ENCODE measurements at regions not wholly inside any gene's neighbourhood (a gene's known extent, or its start where the extent isn't known, plus 50 kb on each side); places are given as distances from the start of the nearest gene placed in this dataset.

DNA sequence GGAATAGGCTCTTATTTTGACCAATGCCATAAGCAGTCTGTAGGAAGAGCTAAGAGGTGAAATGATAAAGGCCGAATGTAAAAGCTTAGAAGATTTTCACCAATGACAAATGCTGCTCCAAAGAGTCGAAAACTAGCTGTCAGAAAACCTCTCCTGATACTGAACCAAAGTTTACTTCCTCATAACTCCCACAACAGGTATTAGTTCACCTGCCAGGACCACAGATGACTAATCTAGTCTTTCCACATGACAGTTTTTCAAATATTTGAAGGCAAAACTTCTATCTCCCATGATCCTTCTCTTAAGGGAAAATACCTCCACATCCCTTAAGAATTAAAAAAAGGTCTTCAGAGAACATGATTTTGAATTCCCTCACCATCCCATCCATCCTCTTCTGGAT, 473.2 kb upstream of the SPHKAP start:
- H3K9me3 ChIP-seq (ENCODE audit: control insufficient read depth, insufficient read depth, low read length), result no peaks in the 10 kb centered on the region
- no peak for DNase-seq (ENCODE audit: low read depth in 4 of 6, low spot score in 6 of 6)
- no peaks in the 10 kb centered on the region for H3K4me1 ChIP-seq (ENCODE audit: control insufficient read depth, insufficient read depth, low read length)
- H3K4me3 ChIP-seq (ENCODE audit: low read depth, low read length), result no peak overlapping the region
- no peak overlapping the region for H3K27ac ChIP-seq (ENCODE audit: low read depth, low read length)
- 93% methylated on average over 2 of the region's 2 CpGs for WGBS (ENCODE audit: insufficient coverage)
- no peaks in the 10 kb centered on the region for H3K36me3 ChIP-seq (ENCODE audit: control insufficient read depth, insufficient read depth, low read length)
- no peaks in the 10 kb centered on the region for H3K27me3 ChIP-seq (ENCODE audit: control insufficient read depth, insufficient read depth, low read length)

DNA sequence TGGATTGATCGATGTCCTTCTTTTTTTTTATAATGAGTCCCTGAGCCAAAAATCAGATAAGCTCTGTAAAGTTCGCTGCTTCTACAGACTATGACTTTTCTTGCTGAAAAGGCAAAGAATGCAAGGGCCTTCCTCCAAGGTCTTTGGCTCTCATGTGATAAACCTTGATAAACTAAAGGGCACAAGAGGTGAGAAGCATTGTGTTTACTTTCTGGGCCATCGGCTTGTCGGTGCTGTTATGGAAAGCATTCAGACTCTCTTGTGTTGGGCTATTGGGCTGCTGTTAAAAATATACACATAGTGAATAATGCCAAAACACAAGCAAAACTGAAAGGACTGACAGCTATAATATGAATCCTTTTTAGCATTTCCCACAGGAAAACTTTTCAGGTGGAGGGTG, 472.4 kb upstream of the SPHKAP start:
- 80% methylated on average over 1 of the region's 4 CpGs for WGBS (ENCODE audit: insufficient coverage)
- no peaks in the 10 kb centered on the region for H3K4me1 ChIP-seq (ENCODE audit: control insufficient read depth, insufficient read depth, low read length)
- no peaks in the 10 kb centered on the region for H3K27me3 ChIP-seq (ENCODE audit: control insufficient read depth, insufficient read depth, low read length)
- no peaks in the 10 kb centered on the region for H3K36me3 ChIP-seq (ENCODE audit: control insufficient read depth, insufficient read depth, low read length)
- no peak overlapping the region for H3K4me3 ChIP-seq (ENCODE audit: low read depth, low read length)
- no peak for DNase-seq (ENCODE audit: low read depth in 4 of 6, low spot score in 6 of 6)
- H3K9me3 ChIP-seq (ENCODE audit: control insufficient read depth, insufficient read depth, low read length), result no peaks in the 10 kb centered on the region
- no peak overlapping the region for H3K27ac ChIP-seq (ENCODE audit: low read depth, low read length)

DNA sequence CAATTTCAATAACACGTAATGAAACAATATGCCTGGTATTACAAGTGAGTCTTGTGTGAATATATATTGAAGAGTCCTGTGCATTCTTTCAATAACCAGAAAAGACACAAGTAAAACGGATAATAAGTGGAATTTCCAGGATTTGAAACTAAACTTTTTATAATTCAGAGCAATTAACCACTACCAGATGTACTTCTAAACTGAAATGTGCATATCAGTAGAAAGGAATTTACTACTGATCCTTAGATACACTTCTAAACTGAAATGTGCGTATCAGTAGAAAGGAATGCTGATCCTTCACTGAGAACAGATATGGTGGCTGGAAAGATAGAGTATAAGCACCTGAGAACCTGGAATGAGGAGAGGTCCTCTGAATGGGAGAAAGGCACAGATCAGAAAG, 470.9 kb upstream of the SPHKAP start:
- DNase-seq (ENCODE audit: low read depth in 4 of 6, low spot score in 6 of 6), result no peak

DNA sequence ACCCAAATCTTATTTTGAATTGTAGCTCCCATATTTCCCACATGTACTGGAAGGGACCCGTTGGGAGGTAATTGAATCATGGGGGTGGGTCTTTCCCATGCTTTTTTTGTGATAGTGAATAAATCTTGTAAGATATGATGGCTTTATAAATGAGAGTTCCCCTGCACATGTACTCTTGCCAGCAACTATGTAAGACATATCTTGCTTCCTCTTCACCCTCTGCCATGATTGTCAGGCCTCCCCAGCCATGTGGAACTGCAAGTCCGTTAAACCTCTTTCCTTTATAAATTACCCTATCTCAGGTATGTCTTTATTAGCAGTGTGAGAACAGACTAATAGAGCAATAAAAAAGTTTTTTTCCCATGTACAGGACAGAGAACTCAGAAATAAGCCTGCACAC, 468.4 kb upstream of the SPHKAP start:
- WGBS (ENCODE audit: insufficient coverage), result no CpG with 5 or more reads among the region's 2 CpGs
- DNase-seq (ENCODE audit: low read depth in 4 of 6, low spot score in 6 of 6), result no peak
- Histone ChIP-seq H3K27me3 (ENCODE audit: control insufficient read depth, insufficient read depth, low read length) (no peaks in the 10 kb centered on the region), H3K9me3 (ENCODE audit: control insufficient read depth, insufficient read depth, low read length) (no peaks in the 10 kb centered on the region), H3K4me1 (ENCODE audit: control insufficient read depth, insufficient read depth, low read length) (no peaks in the 10 kb centered on the region), H3K4me3 (ENCODE audit: low read depth, low read length) (no peak overlapping the region), H3K27ac (ENCODE audit: low read depth, low read length) (no peak overlapping the region), H3K36me3 (ENCODE audit: control insufficient read depth, insufficient read depth, low read length) (no peaks in the 10 kb centered on the region)

More for the DNA sequence above, 470.9 kb upstream of the SPHKAP start:
- Histone ChIP-seq H3K4me3 (ENCODE audit: low read depth, low read length) (no peak overlapping the region), H3K36me3 (ENCODE audit: control insufficient read depth, insufficient read depth, low read length) (no peaks in the 10 kb centered on the region), H3K4me1 (ENCODE audit: control insufficient read depth, insufficient read depth, low read length) (no peaks in the 10 kb centered on the region), H3K27ac (ENCODE audit: low read depth, low read length) (no peak overlapping the region), H3K27me3 (ENCODE audit: control insufficient read depth, insufficient read depth, low read length) (no peaks in the 10 kb centered on the region), H3K9me3 (ENCODE audit: control insufficient read depth, insufficient read depth, low read length) (no peaks in the 10 kb centered on the region)
- no CpG with 5 or more reads among the region's 3 CpGs for WGBS (ENCODE audit: insufficient coverage)

DNA sequence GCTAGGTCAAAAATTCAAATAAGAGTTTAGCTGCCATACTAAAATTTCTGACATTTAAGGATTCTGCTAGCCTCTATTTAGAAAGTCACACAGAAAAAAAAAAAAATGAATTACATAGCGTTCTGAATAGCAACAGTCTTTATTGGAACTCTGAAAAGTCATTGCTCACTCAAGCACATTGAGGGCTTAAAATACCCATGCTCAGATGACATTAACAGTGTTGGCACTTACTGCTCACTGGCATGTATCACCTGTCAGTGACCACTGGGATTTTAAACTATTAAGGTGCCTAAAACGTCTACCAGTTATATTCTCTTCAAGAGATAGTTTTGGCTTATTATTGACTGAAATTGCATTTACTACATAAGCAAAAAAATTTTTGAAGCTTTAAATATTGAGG, 468.0 kb upstream of the SPHKAP start:
- Histone ChIP-seq H3K4me1 (ENCODE audit: control insufficient read depth, insufficient read depth, low read length) (no peaks in the 10 kb centered on the region), H3K4me3 (ENCODE audit: low read depth, low read length) (no peak overlapping the region), H3K27ac (ENCODE audit: low read depth, low read length) (no peak overlapping the region), H3K9me3 (ENCODE audit: control insufficient read depth, insufficient read depth, low read length) (no peaks in the 10 kb centered on the region), H3K36me3 (ENCODE audit: control insufficient read depth, insufficient read depth, low read length) (no peaks in the 10 kb centered on the region), H3K27me3 (ENCODE audit: control insufficient read depth, insufficient read depth, low read length) (no peaks in the 10 kb centered on the region)
- WGBS (ENCODE audit: insufficient coverage), result 80% methylated on average over 1 of the region's 2 CpGs
- DNase-seq (ENCODE audit: low read depth in 4 of 6, low spot score in 6 of 6), result no peak

DNA sequence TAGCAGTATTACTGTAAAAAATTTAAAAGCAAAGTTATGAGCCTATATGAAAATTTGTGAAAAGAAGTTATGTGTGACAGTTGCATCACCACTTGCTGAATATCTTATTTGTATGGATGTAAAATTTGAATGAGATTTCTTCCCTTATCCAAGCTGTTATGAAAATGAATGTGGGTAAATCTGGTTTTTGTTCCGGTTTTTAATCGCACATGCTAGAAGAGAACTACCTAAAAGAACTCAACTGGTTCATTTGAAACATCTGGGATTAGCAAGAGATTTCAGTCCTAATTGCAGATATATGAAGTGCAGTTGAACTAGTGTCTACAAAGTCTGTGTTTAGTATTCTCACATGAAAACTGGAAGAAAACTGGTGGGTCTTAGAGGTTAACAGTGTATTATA, 467.1 kb upstream of the SPHKAP start:
- Histone ChIP-seq H3K4me1 (ENCODE audit: control insufficient read depth, insufficient read depth, low read length) (no peaks in the 10 kb centered on the region), H3K27me3 (ENCODE audit: control insufficient read depth, insufficient read depth, low read length) (no peaks in the 10 kb centered on the region), H3K36me3 (ENCODE audit: control insufficient read depth, insufficient read depth, low read length) (no peaks in the 10 kb centered on the region), H3K9me3 (ENCODE audit: control insufficient read depth, insufficient read depth, low read length) (no peaks in the 10 kb centered on the region), H3K27ac (ENCODE audit: low read depth, low read length) (no peak overlapping the region), H3K4me3 (ENCODE audit: low read depth, low read length) (no peak overlapping the region)
- WGBS (ENCODE audit: insufficient coverage), result no CpG with 5 or more reads among the region's 2 CpGs
- peak in 1 of 6 donors; percentile 50 for DNase-seq (ENCODE audit: low read depth in 4 of 6, low spot score in 6 of 6)

DNA sequence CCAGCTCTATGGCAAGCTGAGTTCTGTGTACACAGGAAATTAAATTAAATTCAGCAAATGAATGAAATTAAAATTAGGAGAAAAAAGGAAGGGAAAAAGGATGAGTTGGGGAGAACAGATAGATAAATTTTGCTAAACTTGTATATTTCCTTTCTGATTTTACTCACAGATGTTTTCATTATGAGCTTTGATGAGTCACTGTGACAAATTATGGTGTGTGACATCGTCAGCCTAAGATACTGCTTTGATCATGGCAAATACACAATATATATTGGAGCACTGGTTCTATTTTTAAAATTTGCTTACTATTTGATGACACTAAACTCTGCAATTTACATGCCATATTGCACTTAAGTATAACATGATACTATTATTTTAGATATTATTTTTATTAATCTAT, 464.6 kb upstream of the SPHKAP start:
- no CpG with 5 or more reads among the region's 1 CpG for WGBS (ENCODE audit: insufficient coverage)
- Histone ChIP-seq H3K4me1 (ENCODE audit: control insufficient read depth, insufficient read depth, low read length) (no peaks in the 10 kb centered on the region), H3K9me3 (ENCODE audit: control insufficient read depth, insufficient read depth, low read length) (no peaks in the 10 kb centered on the region), H3K4me3 (ENCODE audit: low read depth, low read length) (no peak overlapping the region), H3K36me3 (ENCODE audit: control insufficient read depth, insufficient read depth, low read length) (no peaks in the 10 kb centered on the region), H3K27me3 (ENCODE audit: control insufficient read depth, insufficient read depth, low read length) (no peaks in the 10 kb centered on the region), H3K27ac (ENCODE audit: low read depth, low read length) (no peak overlapping the region)
- DNase-seq (ENCODE audit: low read depth in 4 of 6, low spot score in 6 of 6), result no peak

DNA sequence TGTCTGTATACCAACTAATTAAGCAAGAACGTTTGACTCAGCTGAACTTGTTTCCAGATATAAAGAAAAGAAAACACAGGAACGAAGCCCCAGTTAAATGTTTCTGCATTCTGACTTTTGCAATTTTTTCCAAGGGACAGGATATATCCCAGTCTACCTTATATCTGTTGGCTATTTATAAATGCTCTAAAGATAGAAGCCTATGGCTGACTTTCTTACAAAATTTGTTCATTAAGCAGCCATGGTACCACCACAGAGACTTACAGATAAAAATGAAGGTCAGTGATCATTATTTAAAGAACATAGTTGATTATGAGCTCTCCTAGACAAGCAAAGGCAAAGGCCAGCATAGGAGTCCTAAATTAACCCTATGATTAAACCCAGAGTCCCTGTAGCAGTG, 462.7 kb upstream of the SPHKAP start:
- Histone ChIP-seq H3K27ac (ENCODE audit: low read depth, low read length) (no peak overlapping the region), H3K27me3 (ENCODE audit: control insufficient read depth, insufficient read depth, low read length) (no peaks in the 10 kb centered on the region), H3K36me3 (ENCODE audit: control insufficient read depth, insufficient read depth, low read length) (no peaks in the 10 kb centered on the region), H3K4me1 (ENCODE audit: control insufficient read depth, insufficient read depth, low read length) (no peaks in the 10 kb centered on the region), H3K4me3 (ENCODE audit: low read depth, low read length) (no peak overlapping the region), H3K9me3 (ENCODE audit: control insufficient read depth, insufficient read depth, low read length) (no peaks in the 10 kb centered on the region)
- DNase-seq (ENCODE audit: low read depth in 4 of 6, low spot score in 6 of 6), result no peak
- WGBS (ENCODE audit: insufficient coverage), result no CpG with 5 or more reads among the region's 2 CpGs

DNA sequence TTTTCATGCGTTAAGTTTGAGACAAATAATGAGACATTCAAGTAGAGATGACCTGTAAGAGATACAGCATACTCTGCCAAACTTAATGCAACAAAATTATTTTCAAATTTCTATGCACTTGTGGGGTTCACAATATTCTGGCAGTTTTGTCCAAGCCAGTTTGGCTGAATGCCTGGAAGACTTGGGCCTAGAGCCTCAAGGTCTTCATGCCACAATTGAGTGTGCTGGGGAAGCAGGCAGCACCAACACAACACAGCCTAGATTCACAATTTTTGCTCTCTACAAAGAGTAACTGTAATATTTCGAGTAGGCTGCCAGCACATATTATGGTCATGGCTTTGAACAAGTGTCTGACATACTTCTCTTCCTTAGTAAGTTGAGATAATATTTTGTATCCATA, 461.4 kb upstream of the SPHKAP start:
- WGBS (ENCODE audit: insufficient coverage), result no CpG with 5 or more reads among the region's 2 CpGs
- no peaks in the 10 kb centered on the region for H3K4me1 ChIP-seq (ENCODE audit: control insufficient read depth, insufficient read depth, low read length)
- DNase-seq (ENCODE audit: low read depth in 4 of 6, low spot score in 6 of 6), result no peak
- no peaks in the 10 kb centered on the region for H3K27me3 ChIP-seq (ENCODE audit: control insufficient read depth, insufficient read depth, low read length)
- no peak overlapping the region for H3K27ac ChIP-seq (ENCODE audit: low read depth, low read length)
- no peaks in the 10 kb centered on the region for H3K9me3 ChIP-seq (ENCODE audit: control insufficient read depth, insufficient read depth, low read length)
- H3K36me3 ChIP-seq (ENCODE audit: control insufficient read depth, insufficient read depth, low read length), result no peaks in the 10 kb centered on the region
- no peak overlapping the region for H3K4me3 ChIP-seq (ENCODE audit: low read depth, low read length)

DNA sequence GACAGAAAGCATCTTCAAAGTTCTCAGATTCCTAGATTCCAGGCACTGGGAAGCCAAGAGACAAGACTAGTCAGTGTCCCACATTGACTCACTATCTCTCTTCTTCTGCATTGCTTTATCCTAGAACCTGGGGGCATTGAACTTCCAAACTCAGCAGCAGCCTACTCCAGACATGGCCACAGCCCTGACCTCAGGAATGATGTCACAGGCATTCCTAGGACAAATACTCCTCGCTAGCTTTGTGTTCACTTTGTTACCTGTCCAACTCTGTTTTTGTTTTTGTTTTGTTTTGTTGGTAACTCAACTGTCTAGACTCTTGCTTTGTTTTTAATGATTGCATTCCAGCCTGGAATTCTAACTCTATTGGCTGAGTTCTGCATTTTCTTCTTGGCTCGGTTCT, 449.3 kb upstream of the SPHKAP start:
- Histone ChIP-seq H3K36me3 (ENCODE audit: control insufficient read depth, insufficient read depth, low read length) (no peaks in the 10 kb centered on the region), H3K9me3 (ENCODE audit: control insufficient read depth, insufficient read depth, low read length) (no peaks in the 10 kb centered on the region), H3K4me1 (ENCODE audit: control insufficient read depth, insufficient read depth, low read length) (no peaks in the 10 kb centered on the region), H3K4me3 (ENCODE audit: low read depth, low read length) (no peak overlapping the region), H3K27ac (ENCODE audit: low read depth, low read length) (no peak overlapping the region), H3K27me3 (ENCODE audit: control insufficient read depth, insufficient read depth, low read length) (no peaks in the 10 kb centered on the region)
- WGBS (ENCODE audit: insufficient coverage), result 100% methylated on average over 1 of the region's 2 CpGs
- no peak for DNase-seq (ENCODE audit: low read depth in 4 of 6, low spot score in 6 of 6)
